K562 (cell line): ENCODE measurements at regions not wholly inside any gene's neighbourhood (a gene's known extent, or its start where the extent isn't known, plus 50 kb on each side); places are given as distances from the start of the nearest gene placed in this dataset.

ENCODE experiments used
- ATAC-seq: fragments of 200-7000 bp; cut with Tn5 transposase; 3 replicates; pipeline ENCODE4 v1.9.1; 2020; ENCODE audit warnings: moderate library complexity
- BruUV-seq: library from RNA; stranded (reverse); fragments of 400-500 nt; replicated peaks from 2 replicates; lab custom pipeline; 2021; lab: Mats Ljungman, UMichigan
- CTCF ChIA-PET: fragments of 300-600 bp; formaldehyde crosslinking; extraction: SDS; loops from one replicate; lab custom pipeline; 2021; ENCODE audit warnings: low intra/inter-chr PET ratio; lab: Yijun Ruan, JAX
- POLR2A ChIA-PET: fragments of 300-600, 350-650 bp; sonication (Branson Sonifier 250); formaldehyde crosslinking; extraction: SDS; loops from one replicate; lab custom pipeline; 2021; ENCODE audit warnings: antibody characterized with exemption, inconsistent platforms; lab: Yijun Ruan, JAX
- DNase-seq, 4 experiments: peaks; one replicate each; pipeline versions ENCODE4 v3.0.0 to v3.0.0-alpha.2; 2011 to 2018; ENCODE audit warnings: low spot score in 3 of 4, mixed read lengths in 3 of 4; ENCODE audit errors: extremely low read depth in 1 of 4
- FAIRE-seq: peaks from 2 replicates; lab custom pipeline; 2011; peaks lifted over from hg19 to GRCh38; lab: Jason Lieb, UNC
- H2AFZ ChIP-seq: 2 replicates; pipeline ENCODE4 v1.6.0; 2011; ENCODE audit warnings: low read depth, low read length, control low read depth, inconsistent platforms
- H3K27ac ChIP-seq: fragments of 200-600 bp; 3 replicates; pipeline ENCODE4 v1.8.0; 2011; ENCODE audit warnings: low read depth, mild to moderate bottlenecking, control low read depth, inconsistent platforms, low read length, moderate library complexity, mixed read lengths; ENCODE audit errors: extremely low read depth
- H3K27me3 ChIP-seq, 2 experiments: fragments of 300-600 bp in 1 of 2; 2 replicates in 1 of 2; 3 replicates in 1 of 2; pipeline versions ENCODE4 v1.6.0 to v1.8.0; 2011; ENCODE audit warnings: inconsistent platforms in 2 of 2, low read length in 2 of 2, mild to moderate bottlenecking in 1 of 2, mixed read lengths in 1 of 2, moderate library complexity in 1 of 2; ENCODE audit not compliant: control insufficient read depth in 2 of 2, insufficient read depth in 2 of 2
- H3K36me3 ChIP-seq: fragments of 300-600 bp; 3 replicates; pipeline ENCODE4 v1.8.0; 2011; ENCODE audit warnings: mild to moderate bottlenecking, low read length, inconsistent platforms; ENCODE audit not compliant: control insufficient read depth, insufficient read depth
- H3K4me1 ChIP-seq, 2 experiments: fragments of 200-600 bp in 1 of 2; replicated peaks in 1 of 2; 2 replicates in 1 of 2; 3 replicates in 1 of 2; pipeline versions ENCODE4 v1.5.1 to v1.8.0; 2011; ENCODE audit warnings: inconsistent platforms in 2 of 2, low read length in 2 of 2, mild to moderate bottlenecking in 1 of 2, mixed read lengths in 1 of 2, moderate library complexity in 1 of 2; ENCODE audit not compliant: control insufficient read depth in 2 of 2, insufficient read depth in 2 of 2
- H3K4me2 ChIP-seq: 2 replicates; pipeline ENCODE4 v1.6.1; 2011; ENCODE audit warnings: low read length, control low read depth, inconsistent platforms, mixed read lengths; ENCODE audit not compliant: insufficient read depth
- H3K4me3 ChIP-seq: fragments of 200-600 bp; sonication (generic), shearing (Covaris generic); 2 replicates; pipeline ENCODE4 v1.5.1; 2016; ENCODE audit warnings: control low read depth, inconsistent platforms
- H3K79me2 ChIP-seq: fragments of 200-600 bp; 3 replicates; pipeline ENCODE4 v1.8.0; 2011; ENCODE audit warnings: low read length, inconsistent platforms; ENCODE audit not compliant: control insufficient read depth, insufficient read depth
- H3K9ac ChIP-seq, 2 experiments: 2 replicates each; pipeline versions ENCODE4 v1.6.0 to v1.6.1; 2011; ENCODE audit warnings: low read depth in 2 of 2, low read length in 2 of 2, control low read depth in 1 of 2, inconsistent platforms in 1 of 2, mild to moderate bottlenecking in 1 of 2, mixed read lengths in 1 of 2; ENCODE audit not compliant: insufficient read depth in 1 of 2
- H3K9me1 ChIP-seq: one replicate; pipeline ENCODE4 v1.6.0; 2011; ENCODE audit warnings: inconsistent platforms, mild to moderate bottlenecking, low read length, moderate library complexity; ENCODE audit not compliant: control insufficient read depth, insufficient read depth
- H3K9me3 ChIP-seq: replicated peaks from 2 replicates; pipeline ENCODE4 v1.5.1; 2011; ENCODE audit warnings: low read depth, low read length, inconsistent platforms; ENCODE audit not compliant: control insufficient read depth, insufficient read depth
- H4K20me1 ChIP-seq: replicated peaks from 2 replicates; pipeline ENCODE4 v1.6.1; 2011; ENCODE audit warnings: low read length, inconsistent platforms, mixed read lengths; ENCODE audit not compliant: control insufficient read depth, insufficient read depth
- KDM4B ChIP-seq, 2 experiments: fragments of 450-650 bp in 1 of 2; sonication (generic) in 1 of 2; IDR thresholded peaks; 2 replicates each; pipeline ENCODE4 v1.6.1; 2016 to 2017; ENCODE audit warnings: borderline replicate concordance in 2 of 2, antibody characterized with exemption in 1 of 2, low read depth in 1 of 2, mild to moderate bottlenecking in 1 of 2
- SRSF1 ChIP-seq: fragments of 200-400 bp; formaldehyde crosslinking; IDR thresholded peaks from 2 replicates; pipeline ENCODE4 v1.6.1; 2017; ENCODE audit warnings: mild to moderate bottlenecking, low read depth, low read length, moderate library complexity
- SUPT5H ChIP-seq: fragments of 450-650 bp; IDR thresholded peaks from 2 replicates; pipeline ENCODE4 v1.6.1; 2016
- ZC3H8 ChIP-seq: fragments of 450-650 bp; IDR thresholded peaks from 2 replicates; pipeline ENCODE4 v1.6.1; 2017
- ZNF212 ChIP-seq: fragments of 450-650 bp; formaldehyde crosslinking; IDR thresholded peaks from 2 replicates; pipeline ENCODE4 v1.4.0; 2020; ENCODE audit warnings: mild to moderate bottlenecking
- ZNF224 ChIP-seq: sonication (generic); formaldehyde crosslinking; IDR thresholded peaks from 2 replicates; pipeline ENCODE4 v1.8.0; 2022; ENCODE audit warnings: mild to moderate bottlenecking, missing genetic modification reagents
- ZNF24 ChIP-seq: fragments of 450-650 bp; IDR thresholded peaks from 2 replicates; pipeline ENCODE4 v1.6.1; 2016
- ZNF263 ChIP-seq: sonication (generic); formaldehyde crosslinking; IDR thresholded peaks from 2 replicates; pipeline ENCODE4 v1.8.0; 2022; ENCODE audit warnings: mild to moderate bottlenecking, missing genetic modification reagents, borderline replicate concordance
- ZNF282 ChIP-seq: sonication (generic); formaldehyde crosslinking; IDR thresholded peaks from 2 replicates; pipeline ENCODE4 v1.8.1; 2023; ENCODE audit warnings: missing genetic modification reagents
- ZNF57 ChIP-seq: fragments of 450-650 bp; formaldehyde crosslinking; IDR thresholded peaks from 2 replicates; pipeline ENCODE4 v1.4.0; 2020; ENCODE audit warnings: mild to moderate bottlenecking, moderate library complexity
- ZNF764 ChIP-seq: fragments of 250-450 bp; sonication (Bioruptor Pico); IDR thresholded peaks from 2 replicates; pipeline ENCODE4 v1.4.0; 2020; ENCODE audit warnings: low read depth, mild to moderate bottlenecking, moderate library complexity
- WGBS: fragments of 100-300 bp; shearing (Covaris generic); methylation state at CpG from one replicate; pipeline ENCODE4 v1.1.6; 2016; ENCODE audit warnings: low coverage, mixed read lengths; ENCODE audit not compliant: insufficient coverage; ENCODE audit errors: missing lambda C conversion rate; 5-methylcytosine and 5-hydroxymethylcytosine counted together
- in situ Hi-C: fragments of 300-500 bp; cut with MboI; formaldehyde crosslinking; loops from 4 replicates; pipeline ENCODE4 v1.15.0; 2018; ENCODE audit warnings: inconsistent platforms, mixed read lengths
- intact Hi-C: fragments of 100-400 bp; cut with micrococcal nuclease; formaldehyde crosslinking; loops from 2 replicates; pipeline ENCODE4 v1.14.2; 2022

DNA sequence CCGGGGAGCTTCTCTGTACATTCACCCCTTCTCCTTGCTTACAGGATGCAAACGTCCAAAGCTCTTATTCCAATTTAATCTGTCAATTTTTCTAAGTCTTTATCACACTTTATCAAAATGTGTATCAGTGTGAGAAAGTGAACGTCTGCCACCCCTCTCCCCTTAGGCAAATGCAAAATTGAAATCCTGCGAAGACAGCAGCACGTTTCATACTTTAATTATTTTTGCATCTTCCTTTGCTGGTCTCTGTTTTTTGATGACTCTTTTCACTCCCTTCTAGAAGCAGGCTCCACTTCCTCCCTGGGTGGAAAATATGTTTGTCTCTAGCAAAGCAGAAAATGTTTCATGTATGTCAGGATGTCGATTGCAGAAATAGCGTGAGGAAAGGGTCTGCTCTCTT, 576.5 kb upstream of the BRINP1 start:
- Histone ChIP-seq H3K27ac (no peak overlapping the region), H3K9me3 (no peaks in the 10 kb centered on the region), H3K27me3 (no peaks in the 10 kb centered on the region), H3K4me3 (no peak overlapping the region), H4K20me1 (no peaks in the 10 kb centered on the region), H3K36me3 (no peaks in the 10 kb centered on the region), H3K79me2 (no peaks in the 10 kb centered on the region), H2AFZ (no peak overlapping the region), H3K9me1 (no peaks in the 10 kb centered on the region), H3K9ac (no peak overlapping the region), H3K4me1 (no peaks in the 10 kb centered on the region), H3K4me2 (no peak overlapping the region)
- intact Hi-C loops (no loop called here), in situ Hi-C loops (no loop called here)
- no peak for TF ChIP-seq ZNF24
- no peak for TF ChIP-seq ZNF212 (CRISPR knock-in tag)
- TF ChIP-seq ZNF57 = no peak
- TF ChIP-seq SUPT5H = no peak
- no peak for TF ChIP-seq ZNF224 (CRISPR knock-in tag)
- TF ChIP-seq ZNF282 (CRISPR knock-in tag) = no peak
- TF ChIP-seq KDM4B (IDR thresholded peaks at IDR 0.05; ENCODE audit: borderline replicate concordance in 2 of 2, low read depth in 1 of 2) = no peak
- TF ChIP-seq ZC3H8 = no peak
- no peak for TF ChIP-seq SRSF1
- TF ChIP-seq ZNF764 (CRISPR knock-in tag) = no peak
- no peak for TF ChIP-seq ZNF263 (CRISPR knock-in tag)
- no peak for ATAC-seq
- POLR2A ChIA-PET = no interaction called here
- WGBS = 2% methylated on average over 7 of the region's 7 CpGs
- no TSS peak for BruUV-seq
- no peak for FAIRE-seq
- no peak for DNase-seq
- CTCF ChIA-PET = no interaction called here
